Smooth muscle cell (in vitro differentiated cells): ENCODE measurements at regions not wholly inside any gene's neighbourhood (a gene's known extent, or its start where the extent isn't known, plus 50 kb on each side); places are given as distances from the start of the nearest gene placed in this dataset.
"Not testable (repeated sequence)": the region's sequence is repeated elsewhere in the genome, so short reads cannot be mapped to it uniquely, and the experiment has no call there.

Experiments
- DNase-seq: peaks from one replicate; lab custom pipeline; 2025; ENCODE audit not compliant: unreplicated experiment; lab: John Stamatoyannopoulos, UW
- H2AFZ ChIP-seq: fragments of 200-600 bp; sonication (generic); 2 replicates; pipeline ENCODE4 v1.6.0; 2016; ENCODE audit warnings: antibody characterized with exemption, low read depth, mild to moderate bottlenecking
- H3F3A ChIP-seq: fragments of 200-600 bp; sonication (generic); 2 replicates; pipeline ENCODE4 v1.6.0; 2017; ENCODE audit warnings: antibody characterized with exemption, low read depth
- H3K27ac ChIP-seq: fragments of 200-600 bp; sonication (generic); 2 replicates; pipeline ENCODE4 v1.5.1; 2016; ENCODE audit warnings: low read depth, mild to moderate bottlenecking
- H3K27me3 ChIP-seq: fragments of 200-600 bp; sonication (generic); 2 replicates; pipeline ENCODE4 v1.6.1; 2016; ENCODE audit warnings: low read depth, mild to moderate bottlenecking
- H3K36me3 ChIP-seq: fragments of 200-600 bp; sonication (generic); 2 replicates; pipeline ENCODE4 v1.5.1; 2016; ENCODE audit warnings: low read depth
- H3K4me1 ChIP-seq: fragments of 200-600 bp; sonication (generic); 2 replicates; pipeline ENCODE4 v1.5.1; 2016; ENCODE audit warnings: low read depth
- H3K4me2 ChIP-seq: fragments of 200-600 bp; sonication (generic); 2 replicates; pipeline ENCODE4 v1.6.0; 2016; ENCODE audit warnings: mild to moderate bottlenecking
- H3K4me3 ChIP-seq: fragments of 200-600 bp; sonication (generic); 2 replicates; pipeline ENCODE4 v1.5.1; 2016; ENCODE audit warnings: mild to moderate bottlenecking
- H3K79me2 ChIP-seq: fragments of 200-600 bp; sonication (generic); 2 replicates; pipeline ENCODE4 v1.6.0; 2016; ENCODE audit warnings: low read depth, mild to moderate bottlenecking
- H3K9ac ChIP-seq: fragments of 200-600 bp; sonication (generic); 2 replicates; pipeline ENCODE4 v1.6.0; 2016; ENCODE audit warnings: low read depth
- H3K9me3 ChIP-seq: fragments of 200-600 bp; sonication (generic); replicated peaks from 2 replicates; pipeline ENCODE4 v1.5.1; 2016; ENCODE audit warnings: low read depth
- H4K20me1 ChIP-seq: fragments of 200-600 bp; sonication (generic); 2 replicates; pipeline ENCODE4 v1.6.0; 2016; ENCODE audit warnings: low read depth
- WGBS: methylation state at CpG from one replicate; pipeline ENCODE4 v1.1.7; 2016; ENCODE audit warnings: low lambda C conversion rate; 5-methylcytosine and 5-hydroxymethylcytosine counted together
- TF ChIP-seq, protein P1 (sequence below): fragments of 200-600 bp; sonication (generic); IDR thresholded peaks from 2 replicates; pipeline ENCODE4 v1.5.1; 2017; ENCODE audit warnings: borderline replicate concordance, mild to moderate bottlenecking, antibody characterized with exemption; ENCODE audit not compliant: insufficient read depth, poor library complexity, severe bottlenecking

DNA sequence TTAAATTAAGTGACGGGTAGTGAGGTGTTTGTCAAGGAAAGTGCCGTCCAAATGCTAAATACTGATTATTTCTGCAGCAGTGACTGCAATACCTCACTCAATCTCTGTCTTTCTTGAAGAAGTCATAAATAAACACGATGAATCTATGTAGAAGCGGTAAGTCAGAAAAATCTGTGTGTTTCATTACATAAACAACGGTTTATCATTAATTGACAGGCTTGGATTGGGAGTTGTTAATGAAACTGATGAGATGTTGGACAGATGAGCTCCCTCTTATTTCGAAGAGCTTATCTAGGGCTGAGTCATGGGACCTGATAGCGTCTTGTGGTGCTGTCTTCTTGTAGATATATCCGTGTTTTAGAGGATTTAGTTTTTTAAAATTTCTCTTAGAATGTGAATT is 92.2 kb upstream of the SAMD11 start:
- Histone ChIP-seq H3K27me3 (no peaks in the 10 kb centered on the region), H2AFZ (no peak overlapping the region)
- WGBS = 59% methylated on average over 8 of the region's 8 CpGs

DNA sequence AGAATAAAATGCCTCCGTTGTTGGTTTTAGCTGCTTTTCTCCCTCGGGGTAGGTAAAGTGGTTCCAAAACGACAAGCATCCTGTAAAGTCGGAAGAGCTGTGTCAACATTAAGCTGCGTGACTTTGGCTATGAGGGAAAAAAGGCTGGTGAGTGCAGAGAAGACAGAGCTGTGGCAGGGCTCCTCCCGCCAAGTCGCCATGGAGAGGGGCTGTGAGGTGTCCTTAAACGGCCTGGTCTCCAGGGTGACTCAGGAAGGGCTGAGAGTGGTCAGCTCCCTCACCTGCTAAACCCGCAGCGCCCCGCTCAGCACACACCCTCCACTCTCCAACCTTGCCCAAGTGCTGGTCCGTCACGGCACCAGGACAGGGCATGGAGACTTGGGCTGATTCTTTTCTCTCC is 91.6 kb upstream of the SAMD11 start:
- H3K36me3 ChIP-seq = no peaks in the 10 kb centered on the region
- WGBS = 77% methylated on average over 13 of the region's 13 CpGs
- H4K20me1 ChIP-seq = peaks cover 22% of the 10 kb centered on the region
- H3K79me2 ChIP-seq = no peaks in the 10 kb centered on the region
- H3K27me3 ChIP-seq = no peaks in the 10 kb centered on the region
- H3K4me1 ChIP-seq = no peaks in the 10 kb centered on the region
- H3K27ac ChIP-seq = no peak overlapping the region
- no peak overlapping the region for H3K4me3 ChIP-seq
- H3F3A ChIP-seq = no peaks in the 10 kb centered on the region
- no peak overlapping the region for H2AFZ ChIP-seq
- no peaks in the 10 kb centered on the region for H3K9me3 ChIP-seq
- H3K9ac ChIP-seq = no peak overlapping the region
- TF ChIP-seq, protein P1, sequence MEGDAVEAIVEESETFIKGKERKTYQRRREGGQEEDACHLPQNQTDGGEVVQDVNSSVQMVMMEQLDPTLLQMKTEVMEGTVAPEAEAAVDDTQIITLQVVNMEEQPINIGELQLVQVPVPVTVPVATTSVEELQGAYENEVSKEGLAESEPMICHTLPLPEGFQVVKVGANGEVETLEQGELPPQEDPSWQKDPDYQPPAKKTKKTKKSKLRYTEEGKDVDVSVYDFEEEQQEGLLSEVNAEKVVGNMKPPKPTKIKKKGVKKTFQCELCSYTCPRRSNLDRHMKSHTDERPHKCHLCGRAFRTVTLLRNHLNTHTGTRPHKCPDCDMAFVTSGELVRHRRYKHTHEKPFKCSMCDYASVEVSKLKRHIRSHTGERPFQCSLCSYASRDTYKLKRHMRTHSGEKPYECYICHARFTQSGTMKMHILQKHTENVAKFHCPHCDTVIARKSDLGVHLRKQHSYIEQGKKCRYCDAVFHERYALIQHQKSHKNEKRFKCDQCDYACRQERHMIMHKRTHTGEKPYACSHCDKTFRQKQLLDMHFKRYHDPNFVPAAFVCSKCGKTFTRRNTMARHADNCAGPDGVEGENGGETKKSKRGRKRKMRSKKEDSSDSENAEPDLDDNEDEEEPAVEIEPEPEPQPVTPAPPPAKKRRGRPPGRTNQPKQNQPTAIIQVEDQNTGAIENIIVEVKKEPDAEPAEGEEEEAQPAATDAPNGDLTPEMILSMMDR = no peak
- DNase-seq = no peak
- no peak overlapping the region for H3K4me2 ChIP-seq

More for the DNA sequence above, 92.2 kb upstream of the SAMD11 start:
- Histone ChIP-seq H3K9ac (no peak overlapping the region), H3K27ac (no peak overlapping the region), H3K4me2 (no peak overlapping the region), H3K36me3 (no peaks in the 10 kb centered on the region), H4K20me1 (peaks cover 18% of the 10 kb centered on the region), H3K4me3 (no peak overlapping the region), H3K4me1 (no peaks in the 10 kb centered on the region), H3K79me2 (peaks cover 4% of the 10 kb centered on the region), H3F3A (no peaks in the 10 kb centered on the region), H3K9me3 (no peaks in the 10 kb centered on the region)
- TF ChIP-seq, protein P1 = no peak
- DNase-seq = no peak

DNA sequence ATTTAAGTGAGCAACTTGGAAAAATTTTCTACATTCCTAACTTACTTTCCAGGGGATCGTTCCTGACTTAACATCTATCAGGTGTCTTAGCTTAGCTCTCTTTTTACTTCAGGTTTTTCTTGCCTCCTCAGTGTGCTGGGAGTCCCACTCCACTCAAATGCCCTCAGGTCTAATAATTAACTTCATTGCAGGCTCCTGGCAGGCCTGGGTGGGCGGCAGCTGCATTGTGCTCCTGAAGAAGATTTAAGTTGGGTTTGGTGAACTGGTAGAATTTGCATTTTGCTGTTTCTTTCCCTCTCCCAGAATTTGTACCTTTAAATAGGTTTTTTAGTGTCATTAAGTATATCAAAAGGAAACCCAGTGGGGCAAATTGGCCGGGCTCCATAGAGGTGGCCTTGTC is 90.5 kb upstream of the SAMD11 start:
- H3K27ac ChIP-seq, H2AFZ ChIP-seq, H3K36me3 ChIP-seq, H3K4me2 ChIP-seq, H3K9ac ChIP-seq, H3K4me1 ChIP-seq, H3K27me3 ChIP-seq, H3K79me2 ChIP-seq, H3K9me3 ChIP-seq, H3K4me3 ChIP-seq, H3F3A ChIP-seq, DNase-seq: not testable (repeated sequence)
- peaks cover 33% of the 10 kb centered on the region for H4K20me1 ChIP-seq
- 89% methylated on average over 3 of the region's 3 CpGs for WGBS

DNA sequence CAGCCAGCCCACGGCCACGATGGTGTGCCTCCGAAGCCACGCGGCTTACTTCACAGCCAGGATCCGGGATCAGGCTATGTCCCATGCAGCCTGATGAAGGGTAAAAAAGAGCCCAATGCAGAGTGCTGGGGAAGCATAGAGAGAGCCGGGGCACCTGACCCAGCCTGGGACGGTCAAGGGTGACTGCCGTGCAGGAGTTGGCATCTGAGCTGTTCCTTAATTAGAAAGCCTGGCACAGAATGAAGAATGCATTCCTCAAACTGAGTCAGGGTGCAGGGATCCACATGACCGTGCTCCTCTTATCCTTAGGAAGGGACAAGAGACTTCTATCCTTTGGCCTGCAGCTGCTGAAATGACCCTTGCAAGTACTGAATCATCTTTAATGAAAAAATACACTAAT is 88.2 kb upstream of the SAMD11 start:
- peaks cover 36% of the 10 kb centered on the region for H4K20me1 ChIP-seq
- H3K9me3 ChIP-seq, H3K36me3 ChIP-seq, H3K27ac ChIP-seq, H3K4me2 ChIP-seq, H3K79me2 ChIP-seq, DNase-seq, H3K27me3 ChIP-seq, H3F3A ChIP-seq, H3K4me1 ChIP-seq, H3K9ac ChIP-seq, H2AFZ ChIP-seq, H3K4me3 ChIP-seq: not testable (repeated sequence)
- 95% methylated on average over 4 of the region's 10 CpGs for WGBS

DNA sequence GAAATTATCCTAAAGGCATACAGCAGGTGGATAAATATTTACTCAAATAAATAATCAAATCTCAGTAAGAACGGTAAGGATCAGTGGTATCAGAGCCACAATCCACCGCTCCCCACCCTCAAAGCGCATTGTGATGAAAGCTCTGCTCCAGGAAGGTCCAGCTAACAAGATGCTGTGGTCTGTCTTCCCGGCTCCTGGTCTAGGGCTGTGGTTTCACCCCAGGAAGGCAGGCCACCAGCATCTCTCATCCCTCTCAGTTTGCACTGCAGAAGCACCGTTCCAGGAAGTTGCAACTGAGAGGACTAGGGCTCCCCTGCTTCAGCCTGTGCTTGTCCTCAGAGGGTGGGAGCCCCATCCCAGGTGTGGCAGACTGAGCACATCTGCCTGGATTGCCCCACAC is 86.1 kb upstream of the SAMD11 start:
- not testable (repeated sequence) for DNase-seq, H3K4me2 ChIP-seq, H3F3A ChIP-seq, H3K27me3 ChIP-seq, H2AFZ ChIP-seq, H3K79me2 ChIP-seq, H3K36me3 ChIP-seq, H3K9ac ChIP-seq, H3K27ac ChIP-seq, H3K4me1 ChIP-seq, H3K9me3 ChIP-seq, H3K4me3 ChIP-seq
- 80% methylated on average over 5 of the region's 5 CpGs for WGBS
- H4K20me1 ChIP-seq = peaks cover 35% of the 10 kb centered on the region

DNA sequence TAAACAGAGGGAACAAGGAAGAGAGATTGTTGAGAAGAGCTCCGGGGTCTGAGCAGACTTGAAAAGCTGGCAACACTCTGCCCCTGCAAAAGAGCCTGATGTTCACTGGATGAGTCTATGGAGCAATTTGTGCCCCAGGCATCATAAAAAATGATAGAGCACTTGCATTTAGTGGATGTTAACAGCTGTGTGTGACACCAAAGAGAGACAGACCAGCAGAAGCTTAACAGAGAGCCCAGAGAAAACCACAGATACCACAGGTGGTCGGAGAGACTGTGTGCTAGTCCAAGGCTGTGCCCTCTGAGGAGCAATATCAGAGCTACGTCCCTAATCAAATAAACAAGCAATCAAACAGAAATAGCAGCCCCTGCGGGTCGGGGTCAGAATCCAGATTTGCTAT is 85.4 kb upstream of the SAMD11 start:
- H3K4me2 ChIP-seq, DNase-seq, H3K4me3 ChIP-seq, H3K79me2 ChIP-seq, H3K36me3 ChIP-seq, H2AFZ ChIP-seq, H3K27me3 ChIP-seq, H3F3A ChIP-seq, H3K9ac ChIP-seq, H3K4me1 ChIP-seq, H3K9me3 ChIP-seq, H3K27ac ChIP-seq: not testable (repeated sequence)
- 24% methylated on average over 5 of the region's 5 CpGs for WGBS
- peaks cover 32% of the 10 kb centered on the region for H4K20me1 ChIP-seq

DNA sequence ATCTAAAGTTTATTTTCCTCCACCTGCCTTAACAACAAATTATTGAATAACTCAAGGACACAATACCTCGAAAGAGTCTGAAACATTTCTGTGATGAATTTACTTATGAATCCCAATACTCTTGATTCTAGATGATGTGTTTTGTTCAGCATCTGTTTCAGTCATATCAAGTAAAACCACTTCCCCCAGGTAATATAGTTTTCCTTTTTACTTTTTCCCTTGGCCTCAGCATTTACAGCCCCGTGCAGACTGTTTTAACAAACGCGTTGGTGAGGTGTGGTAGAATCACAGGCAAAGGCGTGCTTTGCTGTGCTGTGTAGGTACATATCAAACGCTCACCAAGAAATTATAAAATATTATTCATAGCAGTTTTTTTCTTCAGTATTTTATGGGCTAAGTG is 83.1 kb upstream of the SAMD11 start:
- H3K9ac ChIP-seq, H3K9me3 ChIP-seq, DNase-seq, H3K4me2 ChIP-seq, H3F3A ChIP-seq, H3K4me3 ChIP-seq, H3K27ac ChIP-seq, H3K27me3 ChIP-seq, H3K4me1 ChIP-seq, H3K79me2 ChIP-seq, H2AFZ ChIP-seq, H3K36me3 ChIP-seq: not testable (repeated sequence)
- H4K20me1 ChIP-seq = peaks cover 32% of the 10 kb centered on the region
- 97% methylated on average over 6 of the region's 6 CpGs for WGBS
